Activated naive CD4-positive, alpha-beta T cell treated with anti-CD3 and anti-CD28 coated beads, Interleukin-2, amount 50 U/mL, for 72 hours (primary cell): ENCODE measurements at regions not wholly inside any gene's neighbourhood (a gene's known extent, or its start where the extent isn't known, plus 50 kb on each side); places are given as distances from the start of the nearest gene placed in this dataset.

Experiments used
- ATAC-seq, 2 donors: fragments of 150-1000 bp; cut with Tn5 transposase; 2 replicates each; pipeline ENCODE4 v1.10.0; 2021; ENCODE audit warnings: mild to moderate bottlenecking in 2 of 2, moderate library complexity in 2 of 2
- DNase-seq, 2 donors: peaks; one replicate each; pipeline ENCODE4 v3.0.0; 2021 to 2022; ENCODE audit warnings: low spot score in 2 of 2
- H3K27ac Mint-ChIP-seq, 2 donors: one replicate each; pipeline ENCODE4 v1.8.0; 2022; ENCODE audit warnings: mild to moderate bottlenecking in 2 of 2, mixed read lengths in 2 of 2
- H3K36me3 Mint-ChIP-seq, 2 donors: one replicate each; pipeline ENCODE4 v1.8.0; 2022; ENCODE audit warnings: mixed read lengths in 2 of 2
- H3K9me3 Mint-ChIP-seq, 2 donors: one replicate each; pipeline ENCODE4 v1.8.0; 2022; ENCODE audit warnings: mixed read lengths in 2 of 2

- DNase-seq (no peak), ATAC-seq (no peak)
- no peaks in the 10 kb centered on the region for H3K9me3 Mint-ChIP-seq
- H3K36me3 Mint-ChIP-seq = no peaks in the 10 kb centered on the region
- no peak overlapping the region for H3K27ac Mint-ChIP-seq
Measured at GRCh38 chr5:73238873-73239272, 65.9 kb downstream of the TMEM174 start.

GRCh38 chr5:73236541-73237128 is 63.6 kb downstream of the TMEM174 start:
- DNase-seq (no peak), ATAC-seq (no peak)
- Mint-ChIP-seq H3K36me3 (no peaks in the 10 kb centered on the region), H3K27ac (no peak overlapping the region), H3K9me3 (no peaks in the 10 kb centered on the region)

- ATAC-seq (no peak), DNase-seq (no peak)
- Mint-ChIP-seq H3K9me3 (no peaks in the 10 kb centered on the region), H3K36me3 (peaks cover 0 to 6% of the 10 kb centered on the region in 2 donors), H3K27ac (no peak overlapping the region)
Measured at GRCh38 chr5:73234204-73234555, 61.2 kb downstream of the TMEM174 start.

DNA sequence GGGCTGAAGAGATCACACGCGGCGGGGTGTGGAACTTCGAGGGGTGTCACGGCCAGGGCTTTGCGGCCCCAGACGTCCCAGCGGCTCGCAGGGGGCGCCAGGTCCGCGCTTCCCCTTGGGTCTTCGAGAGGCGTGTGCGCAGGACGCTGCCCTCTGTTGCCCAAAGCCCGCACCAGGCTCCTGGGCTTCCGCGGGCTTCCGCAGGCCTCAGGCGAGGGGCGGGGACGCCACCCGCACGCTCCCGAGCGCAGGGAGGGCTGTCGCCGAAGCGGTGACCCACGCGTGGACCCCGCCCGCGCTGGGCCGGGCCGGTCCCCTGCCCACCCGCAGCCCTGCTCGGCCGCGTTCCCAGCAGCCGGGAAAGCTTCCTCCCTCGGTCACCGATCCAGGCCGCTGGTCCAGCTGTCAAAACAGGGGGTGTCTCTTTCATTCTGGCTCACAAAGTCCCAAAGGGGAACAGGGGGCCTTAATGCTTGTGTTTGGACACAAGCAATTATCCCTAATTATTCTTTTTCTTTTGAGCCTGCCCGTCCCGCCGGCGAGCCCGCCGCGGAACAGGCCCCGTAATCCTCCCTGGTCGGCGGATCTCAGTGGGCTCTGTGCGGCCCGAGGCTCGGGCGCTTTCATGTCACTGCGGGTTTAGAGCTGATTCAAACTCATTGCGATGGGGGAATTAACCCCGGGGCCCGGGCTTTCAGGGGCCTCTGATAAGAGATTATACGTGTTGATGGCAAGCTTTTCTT is 60.6 kb downstream of the TMEM174 start:
- ATAC-seq = no peak
- Mint-ChIP-seq H3K9me3 (no peaks in the 10 kb centered on the region), H3K27ac (no peak overlapping the region), H3K36me3 (peaks cover 0 to 6% of the 10 kb centered on the region in 2 donors)
- DNase-seq = no peak

DNA sequence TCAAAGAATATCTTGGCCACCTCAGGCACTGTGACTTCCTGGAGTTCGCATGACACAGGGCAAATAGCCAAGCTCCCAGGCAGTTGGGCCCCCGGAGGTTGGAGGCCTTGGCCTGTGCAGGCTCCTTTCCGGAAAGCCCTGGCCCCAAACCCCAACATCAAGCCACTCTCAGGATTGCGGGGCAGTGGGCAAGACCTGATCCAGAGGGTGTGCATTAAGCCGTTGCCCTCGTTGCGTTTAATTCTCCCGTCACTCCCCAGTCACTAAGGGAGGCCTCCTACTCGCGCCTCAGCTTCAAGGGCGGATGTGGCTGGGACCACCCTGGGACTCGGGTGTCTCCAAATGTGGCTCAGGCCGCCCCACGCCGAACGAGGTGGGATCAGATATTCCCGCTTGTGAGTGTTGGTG is 60.1 kb downstream of the TMEM174 start:
- DNase-seq (no peak), ATAC-seq (no peak)
- no peaks in the 10 kb centered on the region for H3K9me3 Mint-ChIP-seq

GRCh38 chr5:73232266-73233041 is 59.5 kb downstream of the TMEM174 start:
- no peak overlapping the region for H3K27ac Mint-ChIP-seq
- H3K36me3 Mint-ChIP-seq = peaks cover 0 to 6% of the 10 kb centered on the region in 2 donors
- ATAC-seq (peak in 1 of 2 donors; percentile 34), DNase-seq (no peak)
- H3K9me3 Mint-ChIP-seq = no peaks in the 10 kb centered on the region

More for the DNA sequence above, 60.1 kb downstream of the TMEM174 start:
- Mint-ChIP-seq H3K36me3 (peaks cover 0 to 6% of the 10 kb centered on the region in 2 donors), H3K27ac (no peak overlapping the region)

- no peak overlapping the region for H3K27ac Mint-ChIP-seq
- H3K36me3 Mint-ChIP-seq = peaks cover 0 to 6% of the 10 kb centered on the region in 2 donors
- ATAC-seq = no peak
Measured at GRCh38 chr5:73231246-73231778, 58.3 kb downstream of the TMEM174 start.

GRCh38 chr5:73230264-73231245 is 57.6 kb downstream of the TMEM174 start:
- Mint-ChIP-seq H3K9me3 (no peaks in the 10 kb centered on the region), H3K27ac (no peak overlapping the region), H3K36me3 (peaks cover 0 to 6% of the 10 kb centered on the region in 2 donors)
- ATAC-seq (no peak), DNase-seq (no peak)

More at GRCh38 chr5:73231246-73231778, 58.3 kb downstream of the TMEM174 start:
- no peak for DNase-seq
- H3K9me3 Mint-ChIP-seq = no peaks in the 10 kb centered on the region

GRCh38 chr5:73229271-73229670 is 56.3 kb downstream of the TMEM174 start:
- H3K27ac Mint-ChIP-seq = no peak overlapping the region
- no peak for ATAC-seq
- no peak for DNase-seq
- no peaks in the 10 kb centered on the region for H3K9me3 Mint-ChIP-seq
- peaks cover 0 to 6% of the 10 kb centered on the region in 2 donors for H3K36me3 Mint-ChIP-seq

DNA sequence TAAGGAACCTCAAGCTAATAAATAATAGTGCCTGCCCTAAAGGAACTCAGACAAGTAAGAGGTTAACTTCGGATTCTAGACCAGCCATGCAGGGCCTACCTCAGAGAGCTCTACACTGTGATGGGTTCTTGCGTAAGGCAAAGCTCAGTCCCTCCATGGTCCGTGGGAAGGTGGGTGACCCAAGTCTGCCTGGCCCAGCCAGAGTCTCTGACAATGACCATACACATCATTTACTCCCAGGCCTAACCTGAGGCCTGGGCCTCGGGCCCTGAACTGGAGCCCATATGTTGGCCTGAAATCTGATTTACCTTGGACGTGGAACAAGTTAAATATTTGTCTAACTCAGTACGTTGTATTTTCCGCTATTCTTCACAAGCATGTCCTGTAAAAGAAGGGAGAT is 55.1 kb downstream of the TMEM174 start:
- DNase-seq (no peak), ATAC-seq (no peak)
- peaks cover 0 to 6% of the 10 kb centered on the region in 2 donors for H3K36me3 Mint-ChIP-seq
- H3K27ac Mint-ChIP-seq = no peak overlapping the region
- no peaks in the 10 kb centered on the region for H3K9me3 Mint-ChIP-seq
